Ishikawa (cell line): ENCODE measurements at regions not wholly inside any gene's neighbourhood (a gene's known extent, or its start where the extent isn't known, plus 50 kb on each side); places are given as distances from the start of the nearest gene placed in this dataset.

Source experiments
- NFIC ChIP-seq: IDR thresholded peaks from 2 replicates; pipeline ENCODE4 v1.6.1; 2012
- TAF1 ChIP-seq: IDR thresholded peaks from 2 replicates; pipeline ENCODE4 v1.6.1; 2012; ENCODE audit warnings: low read depth, mild to moderate bottlenecking
- TCF12 ChIP-seq: IDR thresholded peaks from 2 replicates; pipeline ENCODE4 v1.6.1; 2012; ENCODE audit warnings: low read depth
- ZBTB7A ChIP-seq: IDR thresholded peaks from 2 replicates; pipeline ENCODE4 v1.6.1; 2012; ENCODE audit warnings: low read depth
- TF ChIP-seq, protein P1 (sequence below): IDR thresholded peaks from 2 replicates; pipeline ENCODE4 v1.6.1; 2012

DNA sequence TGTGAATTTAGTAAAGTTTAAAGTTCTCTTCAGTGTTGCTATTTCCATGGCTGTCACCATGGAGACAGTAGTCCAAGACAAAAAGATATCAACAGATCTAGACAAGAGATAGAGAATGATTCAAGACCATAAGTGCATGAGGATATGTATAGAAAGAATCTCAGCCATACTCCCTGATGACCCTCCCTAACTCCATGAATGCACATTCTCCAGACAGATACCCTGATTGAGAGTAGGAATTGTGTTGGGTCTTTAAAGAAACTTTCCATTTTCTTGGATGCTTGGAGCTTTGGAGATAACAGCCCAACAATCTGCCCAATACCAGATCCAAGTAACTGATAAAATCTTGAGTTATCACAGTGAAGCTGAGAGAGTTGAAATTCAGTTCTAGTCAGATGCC lies 1601.2 kb upstream of the CELF4 start:
- TF ChIP-seq TAF1: no peak
- no peak for TF ChIP-seq NFIC
- TF ChIP-seq, protein P1, sequence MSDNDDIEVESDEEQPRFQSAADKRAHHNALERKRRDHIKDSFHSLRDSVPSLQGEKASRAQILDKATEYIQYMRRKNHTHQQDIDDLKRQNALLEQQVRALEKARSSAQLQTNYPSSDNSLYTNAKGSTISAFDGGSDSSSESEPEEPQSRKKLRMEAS: no peak
- TF ChIP-seq TCF12: no peak
- TF ChIP-seq ZBTB7A: no peak
